Left hindlimb (tissue), 1 donor: ENCODE measurements at regions not wholly inside any gene's neighbourhood (a gene's known extent, or its start where the extent isn't known, plus 50 kb on each side); places are given as distances from the start of the nearest gene placed in this dataset.

ENCODE experiments used
- DNase-seq: peaks from one replicate; pipeline ENCODE4 v3.0.0-alpha.2; 2018

DNA sequence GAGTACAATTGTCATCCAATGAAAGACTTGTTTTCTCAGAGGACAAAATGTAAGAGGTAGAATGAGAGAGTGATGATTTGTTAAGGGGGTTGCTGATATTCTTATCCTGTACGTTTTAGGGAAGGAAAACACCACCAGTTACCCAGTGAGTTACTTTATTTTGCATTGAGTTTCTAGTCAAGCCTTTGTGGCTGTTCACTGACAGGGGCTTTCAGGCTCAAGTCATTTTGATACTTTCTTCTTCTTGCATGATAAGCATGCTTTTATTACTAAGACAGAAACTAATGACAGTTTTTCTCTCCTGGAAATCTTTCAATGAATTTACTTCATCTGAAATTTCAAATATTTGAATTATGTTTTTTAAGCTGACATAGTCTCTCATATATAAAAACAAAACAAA lies 710.2 kb upstream of the POM121L12 start:
- no peak for DNase-seq

- DNase-seq, result no peak
Measured at GRCh38 chr7:52323202-52323746, 712.2 kb upstream of the POM121L12 start.

- no peak for DNase-seq
Measured at GRCh38 chr7:52320610-52321009, 714.8 kb upstream of the POM121L12 start.

DNA sequence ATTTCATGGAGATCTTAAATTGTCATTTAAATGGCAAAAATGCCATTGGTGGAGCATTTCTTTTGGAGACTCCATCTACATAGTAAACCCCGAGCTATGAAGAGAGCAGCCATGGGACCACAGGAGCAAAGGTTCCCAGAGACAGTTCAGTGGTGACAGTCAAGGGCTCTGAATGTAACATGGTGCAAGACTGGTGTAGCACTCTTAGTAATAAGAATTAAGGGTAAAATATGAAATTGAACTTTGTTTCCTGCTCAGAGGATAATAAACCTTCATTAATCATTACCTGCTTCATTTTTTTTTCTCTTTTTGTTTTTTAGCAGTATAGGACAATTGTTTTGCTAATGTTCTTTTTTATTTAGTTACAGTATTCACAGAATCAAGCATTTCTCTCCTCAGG lies 717.5 kb upstream of the POM121L12 start:
- DNase-seq, result no peak

DNA sequence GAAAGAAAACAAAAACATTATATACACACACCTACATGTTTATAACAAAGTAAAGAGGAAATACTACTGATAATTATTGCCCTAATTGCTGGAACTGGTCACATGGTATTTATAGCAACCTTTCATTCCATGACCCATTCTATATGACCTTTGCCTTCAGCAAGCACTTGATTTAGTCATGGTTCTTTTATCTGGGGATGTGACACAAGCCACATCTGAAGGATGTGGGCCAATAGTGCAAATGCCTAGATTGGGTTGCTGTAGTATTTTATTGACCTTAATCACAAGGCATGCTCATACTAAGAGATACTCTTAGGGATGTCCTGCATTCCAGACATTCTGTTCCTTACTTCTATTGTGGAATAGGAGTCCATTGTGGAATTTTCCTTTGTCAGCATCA lies 723.5 kb upstream of the POM121L12 start:
- DNase-seq, result no peak

DNA sequence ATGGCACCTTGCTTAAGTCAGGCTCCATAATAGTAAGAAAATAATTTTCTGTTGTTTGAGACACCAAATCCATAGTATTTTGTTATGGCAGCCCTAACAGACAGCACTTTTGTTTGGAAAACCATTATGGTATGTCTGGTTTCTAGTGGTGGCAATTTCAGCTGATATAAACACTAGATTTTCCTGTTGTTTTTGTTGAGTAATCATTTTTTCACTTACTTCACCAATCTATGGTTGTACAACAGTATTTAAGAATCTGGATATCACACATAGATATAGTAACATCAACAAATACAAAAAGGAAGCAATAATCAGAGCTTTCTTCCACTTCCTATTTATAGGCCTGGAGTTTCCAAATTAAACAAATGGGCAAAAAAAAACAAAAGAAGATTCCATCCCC lies 725.8 kb upstream of the POM121L12 start:
- no peak for DNase-seq

- DNase-seq, result no peak
Measured at GRCh38 chr7:52302765-52303520, 732.5 kb upstream of the POM121L12 start.

DNA sequence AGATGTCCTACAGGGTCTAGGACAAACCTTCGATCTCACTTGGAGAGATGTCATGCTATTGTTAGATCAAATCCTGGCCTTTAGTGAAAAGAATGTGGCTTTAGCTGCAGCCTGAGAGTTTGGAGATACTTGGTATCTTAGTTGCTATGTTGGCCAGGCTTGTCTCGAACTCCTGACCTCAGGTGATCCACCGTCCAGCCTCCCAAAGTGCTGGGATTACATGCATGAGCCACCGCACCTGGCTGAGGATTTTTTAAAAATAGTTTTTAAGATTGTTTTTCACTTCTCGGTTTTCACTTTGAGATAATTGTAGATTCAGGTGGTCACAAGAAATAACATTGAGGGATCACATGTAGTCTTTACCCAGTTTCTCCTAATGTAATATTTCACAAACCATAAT lies 738.3 kb upstream of the POM121L12 start:
- no peak for DNase-seq

DNA sequence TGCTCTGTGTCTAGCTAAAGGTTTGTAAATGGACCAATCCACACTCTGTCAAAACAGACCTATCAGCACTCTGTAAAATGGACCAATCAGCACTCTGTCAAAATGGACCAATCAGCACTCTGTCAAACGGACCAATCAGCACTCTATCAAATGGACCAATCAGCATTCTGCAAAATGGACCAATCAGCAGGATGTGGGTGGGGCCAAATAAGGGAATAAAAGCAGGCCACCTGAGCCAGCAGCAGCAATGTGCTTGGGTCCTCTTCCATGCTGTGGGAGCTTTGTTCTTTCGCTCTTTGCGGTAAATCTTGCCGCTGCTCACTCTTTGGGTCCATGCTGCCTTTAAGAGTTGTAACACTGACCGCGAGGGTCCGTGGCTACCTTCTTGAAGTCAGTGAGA lies 740.5 kb upstream of the POM121L12 start:
- no peak for DNase-seq

DNA sequence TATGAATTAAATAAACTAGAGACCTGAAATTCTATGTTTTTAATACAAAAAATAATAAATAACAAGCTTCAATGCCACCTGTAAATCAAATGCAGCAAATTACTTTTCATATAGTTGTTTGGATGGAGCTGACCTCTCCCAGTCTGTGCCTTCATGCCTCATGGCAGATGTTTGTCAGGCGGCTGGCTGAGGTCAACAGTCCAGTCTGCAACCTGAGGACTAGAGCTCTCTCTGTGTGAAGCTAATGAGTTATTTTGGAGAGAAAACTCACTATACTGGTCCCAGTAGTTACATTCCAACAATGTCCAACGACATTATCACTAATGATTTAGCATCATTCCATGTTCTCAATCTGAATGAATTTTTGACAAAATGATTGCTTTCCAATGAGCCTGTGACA lies 746.2 kb upstream of the POM121L12 start:
- DNase-seq, result no peak

DNA sequence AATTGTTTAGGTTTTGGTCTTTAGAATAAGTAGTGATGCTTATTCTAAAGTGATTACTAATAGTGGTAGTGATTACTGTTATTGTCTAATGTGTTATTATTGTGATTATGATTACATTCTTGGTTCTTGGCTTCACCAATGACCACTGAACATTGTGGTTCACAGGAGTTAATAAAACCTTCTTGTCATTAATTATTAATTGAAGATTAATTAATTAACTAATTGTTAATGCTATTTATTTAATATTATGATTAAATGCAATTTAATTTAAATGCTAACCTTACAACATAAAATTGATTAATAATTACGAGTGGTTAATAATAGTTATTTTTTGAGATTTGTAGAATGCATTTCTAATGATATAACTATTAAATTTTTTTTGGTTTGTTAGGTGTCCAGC lies 747.7 kb upstream of the POM121L12 start:
- DNase-seq, result no peak

GRCh38 chr7:52285689-52286088 lies 749.7 kb upstream of the POM121L12 start:
- no peak for DNase-seq

DNA sequence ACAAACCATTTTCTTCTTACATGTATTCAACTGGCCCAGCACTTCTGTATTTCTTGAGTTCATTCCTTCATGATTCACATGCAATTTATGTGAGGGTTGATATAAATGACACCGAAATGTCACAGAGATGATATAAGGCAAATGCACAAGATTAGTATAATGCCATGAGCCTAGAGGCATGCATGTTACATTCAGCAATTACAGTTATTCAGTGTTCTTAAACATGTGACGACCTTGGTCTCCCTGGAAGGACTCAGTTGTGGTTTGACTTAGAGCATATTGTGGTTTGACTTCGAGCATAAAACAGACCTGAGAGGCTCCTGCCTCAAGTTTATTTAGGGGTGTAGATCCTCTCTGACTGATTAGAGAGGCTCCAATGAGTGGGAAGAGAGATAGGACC lies 752.1 kb upstream of the POM121L12 start:
- DNase-seq, result no peak

DNA sequence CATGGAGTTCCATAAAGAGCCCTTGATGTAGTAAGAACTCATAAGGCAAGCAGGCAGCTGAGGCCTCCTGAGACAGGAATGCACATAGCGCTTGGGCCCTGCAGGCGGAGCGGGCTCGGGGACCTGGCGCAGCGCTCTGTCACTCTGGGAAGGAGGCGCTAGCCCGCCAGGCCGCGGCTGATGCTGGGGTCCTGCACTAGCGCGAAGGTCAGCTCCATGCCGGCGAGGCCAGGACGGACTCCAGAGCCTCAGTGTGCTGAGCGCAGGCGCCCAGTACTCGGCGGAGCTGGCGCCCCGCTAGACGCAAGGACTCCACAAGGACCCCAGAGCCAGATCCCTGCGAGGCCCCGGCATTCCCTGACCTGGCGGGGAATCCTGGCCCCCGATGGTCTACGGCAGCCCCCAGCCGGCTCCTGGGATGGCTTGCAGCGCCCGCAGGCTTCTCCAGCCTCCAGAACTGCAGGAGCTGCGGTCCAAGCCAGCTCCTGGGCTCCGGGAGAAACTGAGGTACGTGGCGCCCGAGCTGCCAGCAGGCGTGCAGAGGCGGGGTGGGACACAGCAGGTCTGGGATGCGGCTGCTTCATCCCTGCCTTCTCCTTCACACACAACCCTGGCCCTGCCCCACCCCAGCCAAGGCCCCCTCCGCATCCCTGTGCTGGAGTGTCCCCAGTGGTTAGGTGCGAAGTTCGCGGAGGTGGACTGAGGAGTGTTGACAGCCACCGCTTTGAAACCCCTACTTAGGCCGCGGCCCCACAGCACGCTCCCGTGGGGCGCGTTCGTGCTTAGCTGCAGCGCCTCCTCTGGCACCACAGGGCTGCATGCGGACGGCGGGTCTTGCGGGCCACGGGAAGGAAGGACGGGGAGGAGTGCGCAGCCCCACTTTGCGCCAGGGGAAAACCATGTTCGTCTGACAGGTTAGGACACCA lies 761.5 kb upstream of the POM121L12 start:
- DNase-seq, result no peak

DNA sequence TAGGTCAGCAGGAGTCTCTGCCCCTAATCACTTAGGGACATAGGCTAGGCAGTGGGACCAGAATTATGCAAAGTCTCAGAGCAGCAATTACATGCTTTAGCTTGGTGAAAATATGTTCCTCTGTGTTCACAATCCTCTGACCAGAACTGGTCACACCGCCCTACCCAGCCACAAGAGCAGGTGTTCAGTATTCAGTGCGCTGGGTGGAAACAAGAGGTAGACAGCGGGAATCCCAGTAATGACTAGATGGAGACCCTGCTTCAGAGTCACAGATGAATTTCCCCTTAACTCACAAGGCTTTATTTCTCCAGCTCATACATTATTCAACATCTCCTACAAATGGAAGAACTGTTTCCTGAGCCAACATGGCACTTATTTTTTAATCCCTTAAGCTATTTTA lies 763.7 kb upstream of the POM121L12 start:
- DNase-seq, result no peak

DNA sequence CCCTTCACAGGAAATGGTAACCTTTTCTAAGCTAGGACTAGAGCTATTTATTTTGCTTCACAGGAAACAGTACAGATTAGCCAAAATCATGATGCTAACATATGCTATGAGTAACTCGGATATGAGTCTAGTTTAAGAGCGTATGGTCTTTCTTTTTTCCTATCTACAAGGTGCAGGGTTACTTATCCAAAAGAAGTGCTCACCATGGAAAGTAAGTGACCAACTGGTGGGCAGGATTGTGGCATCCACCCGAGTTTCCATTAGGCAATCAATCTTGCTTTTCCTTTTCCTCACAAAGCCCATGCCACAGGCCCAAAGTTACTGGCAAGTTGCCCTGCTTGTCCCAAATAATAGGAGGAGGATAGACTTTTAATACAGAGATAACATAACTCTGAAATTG lies 765.1 kb upstream of the POM121L12 start:
- no peak for DNase-seq

DNA sequence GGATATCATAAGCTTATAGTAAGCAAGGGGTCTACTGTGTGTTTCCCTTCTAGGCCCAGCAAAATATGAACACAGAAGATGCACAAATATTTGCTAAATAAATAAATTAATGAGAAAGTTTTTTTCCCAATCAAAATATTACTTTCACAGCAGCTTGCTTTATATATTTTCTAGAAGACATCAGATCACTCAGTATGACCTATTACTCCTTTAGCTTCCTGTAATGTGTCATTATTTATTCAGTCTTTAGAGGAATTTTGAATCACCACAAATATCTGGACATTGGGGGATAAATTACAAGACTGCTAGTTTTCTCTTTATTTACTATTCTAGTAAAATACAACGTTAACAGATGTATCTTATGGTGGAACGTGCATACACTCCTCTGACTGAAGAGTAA lies 765.8 kb upstream of the POM121L12 start:
- no peak for DNase-seq

- no peak for DNase-seq
Measured at GRCh38 chr7:52261057-52261456, 774.4 kb upstream of the POM121L12 start.

GRCh38 chr7:52260046-52260665 lies 775.3 kb upstream of the POM121L12 start:
- no peak for DNase-seq

GRCh38 chr7:52257890-52258289 lies 777.5 kb upstream of the POM121L12 start:
- no peak for DNase-seq

DNA sequence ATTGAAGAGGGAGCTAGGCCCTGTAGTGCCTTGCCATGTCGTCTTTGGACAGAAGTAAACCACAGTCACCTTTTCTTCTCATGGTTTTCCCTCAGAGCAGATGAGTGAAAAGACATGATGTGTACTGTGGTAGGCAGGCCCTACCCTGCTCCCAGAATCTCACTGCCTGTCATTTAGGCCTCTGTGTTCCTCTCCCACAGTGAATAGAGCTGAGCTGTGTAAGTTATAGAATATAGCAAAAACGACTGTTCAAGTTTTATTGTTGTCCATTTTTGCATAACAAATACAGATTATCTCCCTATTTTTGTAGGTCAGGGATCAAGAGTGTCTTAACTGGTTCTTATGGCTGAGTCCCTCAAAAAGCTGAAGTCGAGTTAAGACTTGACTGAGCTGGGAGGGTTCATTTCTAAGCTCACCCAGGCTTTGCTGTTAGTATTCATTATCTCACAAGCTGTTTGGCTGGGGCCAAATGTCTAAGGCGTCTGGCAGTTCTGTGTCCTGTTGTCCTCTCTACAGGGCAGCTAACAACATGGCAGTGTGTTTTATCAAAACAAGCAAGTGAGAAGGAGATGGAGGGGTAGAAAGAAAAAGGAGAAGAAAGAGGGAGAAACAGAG lies 780.9 kb upstream of the POM121L12 start:
- DNase-seq, result no peak

- no peak for DNase-seq
Measured at GRCh38 chr7:52253953-52254352, 781.5 kb upstream of the POM121L12 start.

- DNase-seq, result no peak
Measured at GRCh38 chr7:52249741-52250140, 785.7 kb upstream of the POM121L12 start.
